Activated T-cell treated with anti-CD3 and anti-CD28 coated beads, Interleukin-2, amount 50 U/mL, for 48 hours (primary cell): ENCODE measurements at regions not wholly inside any gene's neighbourhood (a gene's known extent, or its start where the extent isn't known, plus 50 kb on each side); places are given as distances from the start of the nearest gene placed in this dataset.
"Not testable (repeated sequence)": the region's sequence is repeated elsewhere in the genome, so short reads cannot be mapped to it uniquely, and the experiment has no call there.

Source experiments
- DNase-seq, 2 experiments: peaks; one replicate each; pipeline ENCODE4 v3.0.0-alpha.2; 2020

- DNase-seq = no peak
Observed at GRCh38 chr2:219727771-219728429, 100.5 kb downstream of the SLC4A3 start.

GRCh38 chr2:219728991-219729487 lies 101.6 kb downstream of the SLC4A3 start:
- no peak for DNase-seq

DNA sequence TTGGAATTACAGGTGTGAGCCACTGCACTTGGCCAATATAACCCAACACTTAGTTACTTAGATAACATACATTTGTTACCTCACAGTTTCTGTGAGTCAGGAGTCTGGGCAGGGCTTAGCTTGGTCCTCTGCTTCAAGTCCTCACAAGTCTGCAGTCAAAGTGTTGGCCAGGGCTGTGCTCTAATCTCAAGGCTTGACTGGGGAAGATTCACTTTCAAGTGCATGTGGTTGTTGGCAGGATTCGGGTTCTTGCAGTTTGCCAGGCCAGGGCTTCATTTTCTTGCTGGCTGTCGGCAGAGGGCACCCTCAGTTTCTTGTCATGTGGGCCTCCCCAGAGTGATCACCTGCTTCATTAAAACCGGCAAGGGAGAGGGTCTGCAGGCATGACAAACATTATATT lies 103.7 kb downstream of the SLC4A3 start:
- DNase-seq = no peak

DNA sequence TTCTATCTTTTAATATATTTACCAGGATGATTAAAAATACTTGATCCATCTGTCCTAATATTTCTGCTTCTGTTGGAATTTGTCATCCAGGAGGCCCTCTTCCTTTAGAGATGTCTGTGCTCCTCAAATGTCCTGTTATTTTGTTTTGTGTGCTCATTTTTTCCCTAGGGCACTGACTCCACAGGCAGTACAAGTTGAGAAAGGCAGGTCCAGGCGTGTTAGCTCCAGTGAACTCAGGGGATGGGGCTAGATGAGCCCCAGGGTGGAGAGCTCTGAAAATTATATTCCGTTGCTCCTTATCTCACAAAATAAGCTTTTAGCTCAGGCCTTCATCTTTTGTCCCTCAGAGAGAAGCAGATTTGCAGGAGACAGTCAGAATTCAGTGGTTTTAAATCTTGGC lies 105.7 kb downstream of the SLC4A3 start:
- no peak for DNase-seq

GRCh38 chr2:219733746-219734145 lies 106.3 kb downstream of the SLC4A3 start:
- DNase-seq = no peak

DNA sequence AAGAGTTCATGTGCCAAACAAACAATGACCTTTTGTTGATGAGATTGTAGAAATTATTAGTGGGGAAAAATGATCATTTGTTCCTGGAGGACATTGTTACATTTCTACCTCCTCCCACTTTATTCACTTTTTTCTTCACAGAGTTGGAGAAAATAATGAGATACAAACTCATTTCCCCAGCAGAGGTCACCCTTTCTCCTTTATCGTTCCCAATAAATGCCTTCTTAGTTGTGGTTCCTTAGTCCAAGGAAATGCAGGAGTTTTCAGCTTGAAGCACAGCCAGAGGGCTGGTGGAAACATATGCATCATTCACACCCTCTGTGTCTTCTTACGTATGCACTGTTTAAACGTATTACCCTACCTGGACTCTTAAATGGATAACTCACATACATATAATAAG lies 108.8 kb downstream of the SLC4A3 start:
- no peak for DNase-seq

DNA sequence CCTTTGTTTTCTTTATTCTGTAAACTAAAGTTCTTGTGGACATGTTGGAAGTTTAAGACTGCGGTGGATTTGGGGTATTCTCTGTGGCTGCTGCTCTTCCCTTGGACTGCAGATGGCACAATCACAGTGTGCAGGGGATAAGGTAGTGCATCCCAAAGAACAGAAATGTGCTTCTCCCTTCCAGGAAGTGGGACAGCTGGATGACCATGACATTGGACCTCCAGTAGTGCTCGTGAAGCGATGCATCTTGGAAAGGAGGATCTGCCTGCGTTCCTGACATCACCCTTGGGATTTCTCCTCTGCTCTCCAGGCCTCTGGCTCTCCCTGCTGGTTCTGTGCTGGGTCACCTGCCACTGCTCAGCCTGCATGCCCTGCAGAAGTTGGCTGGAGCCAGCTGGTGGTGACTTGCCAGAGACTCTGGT lies 109.9 kb downstream of the SLC4A3 start:
- DNase-seq = no peak

- no peak for DNase-seq
Observed at GRCh38 chr2:219739066-219739465, 111.6 kb downstream of the SLC4A3 start.

- DNase-seq = no peak
Observed at GRCh38 chr2:219739866-219740440, 112.5 kb downstream of the SLC4A3 start.

DNA sequence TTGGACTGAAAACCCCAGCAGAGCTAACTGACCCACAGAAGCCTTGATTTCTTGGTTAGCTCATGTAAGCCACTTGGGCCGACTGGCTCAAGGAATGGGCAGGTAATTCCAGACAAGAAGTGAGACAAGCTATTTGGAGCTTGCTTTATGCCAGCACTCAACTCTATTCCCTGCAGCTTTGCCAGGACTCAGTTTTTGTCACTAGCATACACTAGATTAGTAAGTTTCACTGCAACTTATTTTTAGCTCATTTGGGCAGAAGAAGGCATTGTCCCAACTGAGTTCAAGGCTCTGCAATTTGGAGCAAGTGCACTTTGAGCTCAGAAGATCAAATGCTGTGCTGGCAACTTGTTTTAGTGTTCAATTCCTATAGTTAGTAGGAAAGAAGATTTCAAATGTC lies 116.1 kb downstream of the SLC4A3 start:
- DNase-seq = no peak

DNA sequence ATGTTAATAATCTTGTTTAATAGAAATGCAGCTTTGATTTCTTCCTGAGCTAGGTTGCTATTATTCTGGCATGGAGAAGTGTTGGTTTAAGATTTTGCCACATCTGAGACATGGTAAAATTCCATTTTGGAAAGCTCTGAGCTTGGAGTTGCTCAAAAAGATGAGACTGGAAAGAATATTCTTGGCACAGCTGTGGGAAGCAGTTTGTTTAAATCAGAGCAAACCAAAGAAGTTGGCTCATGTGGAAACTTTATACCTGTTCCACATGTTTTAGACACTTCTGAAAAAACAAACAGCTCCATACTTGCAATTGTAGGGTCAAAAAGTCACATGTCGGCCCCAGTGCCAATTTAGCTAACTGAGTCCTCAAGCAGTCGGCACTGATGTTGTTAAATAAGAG lies 116.6 kb downstream of the SLC4A3 start:
- DNase-seq = no peak

DNA sequence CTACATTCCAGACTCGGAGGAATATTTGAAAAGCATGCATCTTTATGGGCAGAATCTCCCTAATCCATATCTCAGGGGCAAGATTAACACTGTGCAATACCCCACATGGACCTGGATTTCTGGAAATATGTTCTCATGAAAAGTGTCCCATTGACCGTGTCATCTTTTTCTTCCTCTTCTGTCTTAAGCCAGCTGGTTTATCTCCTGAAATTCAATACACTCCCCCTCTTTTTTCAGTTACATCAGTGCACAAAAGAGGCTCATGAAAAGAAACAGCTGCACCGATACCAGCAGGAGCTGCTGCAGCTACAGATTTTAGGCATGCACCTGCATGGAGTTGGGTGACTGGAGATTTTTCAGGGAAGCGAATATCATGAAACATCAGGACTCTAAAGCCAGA lies 117.2 kb downstream of the SLC4A3 start:
- no peak for DNase-seq

- no peak for DNase-seq
Observed at GRCh38 chr2:219747637-219748036, 120.2 kb downstream of the SLC4A3 start.

GRCh38 chr2:219748671-219749570 lies 121.5 kb downstream of the SLC4A3 start:
- DNase-seq = no peak

- DNase-seq = not testable (repeated sequence)
Observed at GRCh38 chr2:219751121-219751520, 123.7 kb downstream of the SLC4A3 start.

- no peak for DNase-seq
Observed at GRCh38 chr2:219752726-219753125, 125.3 kb downstream of the SLC4A3 start.

DNA sequence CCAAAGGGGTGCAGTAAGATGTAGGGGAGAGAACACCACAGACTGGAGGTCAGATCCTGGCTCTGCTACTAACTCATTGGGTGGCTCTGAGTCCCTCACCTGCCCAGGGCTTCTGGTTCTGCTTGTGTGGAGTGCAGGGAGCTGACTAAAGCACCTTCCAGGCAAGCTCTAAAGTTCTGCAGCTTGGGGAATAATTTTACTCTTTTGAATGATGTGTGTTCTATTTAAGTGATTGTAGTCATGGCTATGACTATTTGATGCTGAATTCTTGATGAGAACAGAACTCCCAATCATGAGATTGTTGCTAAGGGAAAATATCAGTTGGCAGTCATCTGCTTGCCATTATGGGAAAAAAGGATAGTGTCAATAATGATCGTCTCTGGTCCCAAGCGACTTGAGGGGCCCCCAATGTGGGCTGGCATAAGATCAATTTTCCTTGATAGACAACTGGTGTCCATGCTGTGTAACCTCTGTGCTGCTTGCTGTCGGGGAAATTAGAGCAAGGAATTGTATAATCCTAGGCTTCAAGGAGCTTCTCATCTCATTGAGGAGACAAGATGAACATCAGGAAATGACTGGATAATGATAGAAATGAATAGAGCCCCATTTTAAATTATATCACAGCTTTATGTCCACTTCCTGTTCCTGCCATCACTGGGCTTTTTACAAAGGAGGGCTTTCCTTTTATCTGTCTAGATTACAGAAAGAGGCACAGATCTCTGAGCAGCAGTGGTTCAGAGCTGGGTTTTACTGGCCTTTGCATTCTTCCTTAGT lies 131.7 kb downstream of the SLC4A3 start:
- DNase-seq = no peak

DNA sequence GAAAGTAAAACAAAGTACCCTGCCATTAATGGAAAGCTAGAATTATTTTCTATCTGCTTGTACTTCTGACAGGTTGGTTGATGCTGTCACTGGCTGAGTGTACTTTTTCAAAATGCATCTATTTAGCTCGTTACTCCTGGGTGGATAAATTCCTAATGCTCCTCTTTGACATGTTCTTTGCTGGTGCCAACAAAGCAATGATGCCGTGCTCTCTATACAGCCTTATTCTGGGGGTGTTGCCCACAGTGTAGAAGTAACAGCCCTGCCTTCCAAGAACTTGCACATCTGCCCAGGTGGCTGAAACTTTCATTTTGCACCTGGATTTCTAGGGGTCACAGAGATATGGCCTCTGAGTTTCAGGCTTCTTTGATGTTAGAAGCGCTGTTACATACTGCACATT lies 132.4 kb downstream of the SLC4A3 start:
- no peak for DNase-seq

- DNase-seq = no peak
Observed at GRCh38 chr2:219765231-219765911, 137.9 kb downstream of the SLC4A3 start.

- DNase-seq = no peak
Observed at GRCh38 chr2:219766658-219767057, 139.2 kb downstream of the SLC4A3 start.

DNA sequence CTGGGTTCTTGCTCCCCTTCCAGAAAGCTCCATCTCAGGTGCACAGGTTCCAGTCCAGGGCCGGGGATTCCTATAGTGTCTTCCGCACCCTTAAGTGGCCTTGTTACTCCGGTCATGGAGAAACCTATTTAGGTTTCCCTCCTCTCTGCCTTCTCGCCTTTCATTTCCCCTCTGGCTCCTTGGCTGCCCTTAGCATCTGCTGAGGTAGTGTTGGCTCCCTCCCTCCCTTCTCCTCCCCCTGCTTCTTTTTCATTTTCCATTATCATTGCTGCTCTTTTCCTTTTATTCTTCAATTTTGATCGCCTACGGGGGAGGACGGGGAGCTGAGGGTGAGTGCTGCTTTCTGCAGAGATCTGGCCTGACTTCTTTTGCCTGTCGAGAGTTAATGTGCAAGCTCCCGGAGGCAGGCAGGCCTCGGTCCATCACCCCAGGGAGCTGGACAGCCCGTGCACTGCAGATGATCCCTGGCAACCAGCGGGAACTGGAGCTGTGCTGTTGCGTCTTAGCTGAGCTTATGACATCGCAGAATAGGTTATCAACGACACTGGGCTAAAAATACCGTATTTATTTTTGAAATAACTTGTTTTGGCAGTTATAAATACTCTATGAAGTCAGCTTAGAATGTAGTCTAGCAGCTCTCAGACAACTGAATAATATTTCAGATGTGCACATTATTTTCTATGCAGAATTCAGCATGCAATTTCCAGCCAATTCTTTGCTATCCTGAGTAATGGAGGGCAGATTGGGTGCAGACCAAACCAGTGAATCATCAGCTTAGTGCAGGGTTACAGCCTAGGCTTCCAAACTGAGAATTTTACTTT lies 141.9 kb downstream of the SLC4A3 start:
- DNase-seq = no peak
